ENCODE measurements at regions not wholly inside any gene's neighbourhood (a gene's known extent, or its start where the extent isn't known, plus 50 kb on each side); places are given as distances from the start of the nearest gene placed in this dataset.

DNA sequence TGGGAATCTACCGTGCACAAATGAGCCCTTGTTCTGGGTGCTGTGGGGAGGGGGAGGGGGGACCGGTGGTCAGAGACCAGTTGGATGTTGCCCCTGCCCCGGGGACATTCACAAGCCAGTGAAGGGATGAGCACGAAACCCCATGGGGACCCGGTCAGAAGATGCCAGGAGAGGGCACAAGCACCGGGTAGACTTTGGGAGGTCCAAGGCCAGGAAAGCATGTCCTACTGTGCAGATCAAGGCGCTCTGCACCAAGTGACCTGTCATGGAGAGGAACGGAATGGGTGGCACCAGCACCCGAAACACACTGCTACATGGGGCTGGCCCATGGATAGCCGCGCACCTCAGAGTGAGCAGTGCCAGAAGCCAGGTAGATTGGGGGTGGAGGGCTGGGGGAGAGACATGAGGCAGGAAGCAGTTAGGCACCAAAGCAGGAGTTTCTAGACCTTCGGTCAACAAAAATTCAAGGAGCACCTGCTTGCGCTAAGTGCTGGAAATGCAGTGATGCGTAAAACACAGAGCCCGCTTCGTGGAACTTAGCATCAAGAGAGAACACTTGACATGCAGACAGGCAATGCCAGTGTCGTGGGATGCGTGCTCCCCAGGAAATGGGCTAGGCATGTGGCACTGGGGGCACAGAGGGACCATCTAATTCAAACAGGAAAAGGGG lies 99.1 kb downstream of the CPN2 start:
- Histone ChIP-seq H3K4me1 (ENCODE audit: control insufficient read depth, low read depth, low read length) (no peaks in the 10 kb centered on the region), H3K9ac (ENCODE audit: low read length) (no peak overlapping the region), H3K27me3 (ENCODE audit: control insufficient read depth, insufficient read depth, low read length) (no peaks in the 10 kb centered on the region), H3K9me3 (ENCODE audit: control insufficient read depth, low read depth, low read length) (no peaks in the 10 kb centered on the region), H3K4me3 (ENCODE audit: low read length) (no peak overlapping the region), H3K36me3 (ENCODE audit: control insufficient read depth, low read depth, low read length) (no peaks in the 10 kb centered on the region), H3K27ac (ENCODE audit: low read length) (no peak overlapping the region)

DNA sequence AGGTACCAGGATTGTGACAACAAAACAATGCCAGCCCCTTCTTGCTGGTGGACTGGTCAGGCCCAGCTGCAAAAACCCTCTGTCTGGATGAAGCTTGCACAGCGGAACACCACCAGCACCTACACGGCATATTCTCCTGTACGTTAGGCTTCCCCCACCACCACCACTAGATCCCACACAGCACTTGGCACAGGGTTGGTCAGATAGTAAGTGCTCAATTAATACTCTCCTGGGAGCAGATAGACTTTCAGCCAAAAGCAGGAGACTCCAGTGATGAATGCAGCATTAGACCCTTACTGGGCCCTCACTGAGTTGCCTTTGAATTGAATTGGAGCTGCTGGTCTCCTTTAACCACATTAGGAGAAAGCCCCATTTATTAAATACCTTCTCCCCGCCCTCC lies 97.9 kb downstream of the CPN2 start:
- no peaks in the 10 kb centered on the region for H3K27me3 ChIP-seq (ENCODE audit: control insufficient read depth, insufficient read depth, low read length)
- H3K4me1 ChIP-seq (ENCODE audit: control insufficient read depth, low read depth, low read length), result no peaks in the 10 kb centered on the region
- peaks cover 2% of the 10 kb centered on the region for H3K9me3 ChIP-seq (ENCODE audit: control insufficient read depth, low read depth, low read length)
- no peak overlapping the region for H3K9ac ChIP-seq (ENCODE audit: low read length)
- no peak overlapping the region for H3K4me3 ChIP-seq (ENCODE audit: low read length)
- no peaks in the 10 kb centered on the region for H3K36me3 ChIP-seq (ENCODE audit: control insufficient read depth, low read depth, low read length)
- no peak overlapping the region for H3K27ac ChIP-seq (ENCODE audit: low read length)

DNA sequence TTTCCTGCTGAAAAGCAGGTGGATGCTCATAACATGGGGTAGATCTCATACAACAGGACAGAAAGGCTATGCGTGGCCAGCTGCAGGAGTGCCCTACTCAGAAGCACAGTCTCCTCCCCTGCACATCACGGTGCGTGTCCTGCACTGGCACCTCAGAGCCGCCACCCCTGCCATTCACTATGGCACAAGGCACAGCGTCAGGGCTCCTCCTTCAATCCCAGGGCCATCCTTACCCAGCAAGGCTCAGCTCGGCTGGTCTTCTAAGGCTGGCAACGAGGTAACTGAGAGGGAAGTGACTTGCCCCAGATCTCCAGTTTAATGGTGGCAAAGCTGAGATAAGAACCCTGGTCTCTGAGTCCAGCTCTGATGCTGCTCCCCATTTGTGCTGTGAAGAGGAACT lies 97.1 kb downstream of the CPN2 start:
- H3K9ac ChIP-seq (ENCODE audit: low read length), result no peak overlapping the region
- H3K27me3 ChIP-seq (ENCODE audit: control insufficient read depth, insufficient read depth, low read length), result no peaks in the 10 kb centered on the region
- H3K4me3 ChIP-seq (ENCODE audit: low read length), result no peak overlapping the region
- H3K27ac ChIP-seq (ENCODE audit: low read length), result no peak overlapping the region
- H3K36me3 ChIP-seq (ENCODE audit: control insufficient read depth, low read depth, low read length), result no peaks in the 10 kb centered on the region
- peaks cover 5% of the 10 kb centered on the region for H3K9me3 ChIP-seq (ENCODE audit: control insufficient read depth, low read depth, low read length)
- H3K4me1 ChIP-seq (ENCODE audit: control insufficient read depth, low read depth, low read length), result no peaks in the 10 kb centered on the region

DNA sequence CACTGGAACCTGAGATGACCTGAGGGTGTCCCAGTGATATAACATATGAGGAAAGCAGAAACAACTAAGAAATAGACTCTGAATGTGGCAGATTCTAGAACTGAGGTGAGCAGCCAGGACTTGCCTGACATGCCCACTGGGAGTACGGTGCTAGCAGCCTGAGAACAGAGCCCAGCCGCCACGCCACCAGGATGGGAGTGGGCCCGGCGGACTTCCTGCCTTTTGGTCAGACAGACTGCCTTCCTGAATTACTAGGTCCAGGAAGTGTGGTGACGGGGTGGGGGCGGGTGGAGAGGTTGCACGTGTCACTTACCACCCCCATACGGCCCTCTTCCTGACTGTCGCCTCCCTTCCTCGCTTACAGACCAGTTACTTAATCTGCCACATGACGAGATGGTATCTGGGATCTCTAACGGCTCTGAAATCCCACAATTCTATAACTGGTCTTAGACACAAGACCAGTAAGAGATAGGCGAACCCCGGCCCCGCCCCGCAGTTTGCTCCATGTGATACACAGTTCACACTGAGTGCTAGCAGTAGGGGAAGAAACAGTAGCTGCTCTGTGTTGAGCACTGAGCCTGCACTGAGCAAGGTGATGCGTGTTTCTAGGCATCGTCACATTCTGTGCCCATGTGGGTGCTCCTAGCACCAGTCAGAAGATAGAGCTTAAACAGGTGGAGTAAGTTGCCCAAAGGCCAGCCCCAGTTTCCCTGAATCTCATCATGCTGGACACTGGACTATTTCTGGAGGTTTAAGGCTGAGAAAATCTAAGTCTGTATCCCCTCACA lies 95.7 kb downstream of the CPN2 start:
- H3K4me3 ChIP-seq (ENCODE audit: low read length), result no peak overlapping the region
- H3K9me3 ChIP-seq (ENCODE audit: control insufficient read depth, low read depth, low read length), result peaks cover 5% of the 10 kb centered on the region
- no peak overlapping the region for H3K27ac ChIP-seq (ENCODE audit: low read length)
- H3K27me3 ChIP-seq (ENCODE audit: control insufficient read depth, insufficient read depth, low read length), result no peaks in the 10 kb centered on the region
- H3K4me1 ChIP-seq (ENCODE audit: control insufficient read depth, low read depth, low read length), result no peaks in the 10 kb centered on the region
- no peaks in the 10 kb centered on the region for H3K36me3 ChIP-seq (ENCODE audit: control insufficient read depth, low read depth, low read length)
- H3K9ac ChIP-seq (ENCODE audit: low read length), result no peak overlapping the region

DNA sequence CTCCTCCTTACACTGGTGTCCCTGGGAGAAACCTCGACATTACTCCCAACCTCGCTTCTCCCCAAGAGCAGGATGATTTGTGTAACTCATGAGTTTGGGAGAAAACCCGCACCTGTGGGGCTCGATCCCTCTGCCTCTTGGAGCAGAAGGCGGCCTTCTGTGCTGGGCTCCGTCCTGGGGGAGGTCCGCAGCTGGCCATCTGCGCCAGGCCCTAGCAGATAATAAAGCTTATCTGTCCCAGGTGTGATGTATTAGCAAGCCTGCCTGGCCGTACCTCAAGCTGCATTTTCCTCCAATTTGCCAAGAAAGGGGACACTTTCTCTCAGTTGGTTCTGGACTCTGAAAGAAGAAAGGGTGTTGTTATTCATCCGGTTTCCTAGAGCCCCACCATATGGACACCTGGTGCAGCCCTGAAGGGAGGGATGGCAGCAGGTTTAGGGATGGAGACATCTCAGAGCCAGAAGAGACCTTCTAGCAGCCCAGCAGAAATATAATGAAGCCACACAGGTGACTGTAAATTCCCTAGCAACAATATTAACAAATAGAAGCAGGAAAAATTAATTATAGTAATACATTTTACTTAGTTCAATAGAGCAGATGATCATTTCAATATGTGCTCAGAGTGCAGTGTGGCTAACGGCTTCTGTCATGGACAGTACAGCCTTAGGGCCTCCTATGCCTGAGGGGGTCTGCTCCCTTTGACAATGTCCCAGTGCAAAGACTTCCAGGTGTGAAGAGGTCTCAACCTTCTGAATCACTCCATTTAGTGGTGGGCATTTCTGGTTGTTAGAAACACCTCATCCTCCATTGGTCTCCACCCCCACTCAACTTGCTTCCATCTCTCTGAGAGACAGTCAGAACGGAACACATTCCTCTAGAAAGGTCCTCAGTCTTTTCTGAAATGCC lies 94.8 kb downstream of the CPN2 start:
- Histone ChIP-seq H3K36me3 (ENCODE audit: control insufficient read depth, low read depth, low read length) (no peaks in the 10 kb centered on the region), H3K27ac (ENCODE audit: low read length) (no peak overlapping the region), H3K9ac (ENCODE audit: low read length) (no peak overlapping the region), H3K4me3 (ENCODE audit: low read length) (no peak overlapping the region), H3K4me1 (ENCODE audit: control insufficient read depth, low read depth, low read length) (no peaks in the 10 kb centered on the region), H3K9me3 (ENCODE audit: control insufficient read depth, low read depth, low read length) (peaks cover 5% of the 10 kb centered on the region), H3K27me3 (ENCODE audit: control insufficient read depth, insufficient read depth, low read length) (no peaks in the 10 kb centered on the region)

GRCh38 chr3:194257151-194257621 lies 93.9 kb downstream of the CPN2 start:
- Histone ChIP-seq H3K4me1 (ENCODE audit: control insufficient read depth, low read depth, low read length) (no peaks in the 10 kb centered on the region), H3K27ac (ENCODE audit: low read length) (no peak overlapping the region), H3K9ac (ENCODE audit: low read length) (no peak overlapping the region)

GRCh38 chr3:194257916-194258668 lies 93.0 kb downstream of the CPN2 start:
- no peak overlapping the region for H3K4me3 ChIP-seq (ENCODE audit: low read length)

More at GRCh38 chr3:194257151-194257621, 93.9 kb downstream of the CPN2 start:
- Histone ChIP-seq H3K36me3 (ENCODE audit: control insufficient read depth, low read depth, low read length) (no peaks in the 10 kb centered on the region), H3K4me3 (ENCODE audit: low read length) (no peak overlapping the region), H3K9me3 (ENCODE audit: control insufficient read depth, low read depth, low read length) (peaks cover 5% of the 10 kb centered on the region), H3K27me3 (ENCODE audit: control insufficient read depth, insufficient read depth, low read length) (no peaks in the 10 kb centered on the region)

DNA sequence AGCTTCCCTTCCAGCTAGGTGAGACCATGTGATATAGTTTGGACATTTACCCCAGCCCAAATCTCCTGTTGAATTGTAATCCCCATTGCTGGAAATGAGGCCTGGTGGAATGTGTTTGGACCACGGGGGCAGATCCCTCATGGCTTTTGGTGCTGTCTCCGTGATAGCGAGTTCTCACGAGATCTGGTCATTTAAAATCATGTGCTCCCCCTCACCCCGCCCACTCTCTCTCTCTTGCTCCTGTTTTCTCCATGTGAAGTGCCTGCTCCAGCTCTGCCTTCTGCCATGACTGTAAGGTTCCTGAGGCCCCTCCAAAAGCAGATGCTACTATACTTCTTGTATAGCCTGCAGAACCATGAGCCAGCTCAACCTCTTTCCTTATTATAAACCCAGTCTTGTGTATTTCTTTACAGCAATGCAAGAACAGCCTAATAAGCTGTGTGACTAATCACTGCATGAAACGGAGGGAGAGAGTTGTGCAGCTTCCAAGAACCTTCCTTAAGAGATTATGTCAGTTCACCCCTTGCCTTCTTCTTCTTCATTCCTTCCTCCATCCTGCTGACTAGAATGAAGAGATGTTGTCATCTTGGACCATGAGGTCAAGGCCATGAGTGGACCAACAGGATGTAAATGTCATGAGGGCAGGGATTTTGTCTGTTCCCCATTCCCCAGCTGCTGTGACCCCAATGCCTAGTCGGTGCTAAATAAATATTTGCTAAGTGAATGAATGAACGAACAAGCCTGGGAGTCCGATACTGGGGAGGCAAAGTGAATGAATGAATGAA lies 91.0 kb downstream of the CPN2 start:
- H3K36me3 ChIP-seq (ENCODE audit: control insufficient read depth, low read depth, low read length), result no peaks in the 10 kb centered on the region
- H3K9me3 ChIP-seq (ENCODE audit: control insufficient read depth, low read depth, low read length), result peaks cover 5% of the 10 kb centered on the region
- H3K27ac ChIP-seq (ENCODE audit: low read length), result no peak overlapping the region
- no peak overlapping the region for H3K4me3 ChIP-seq (ENCODE audit: low read length)
- no peak overlapping the region for H3K9ac ChIP-seq (ENCODE audit: low read length)
- H3K27me3 ChIP-seq (ENCODE audit: control insufficient read depth, insufficient read depth, low read length), result no peaks in the 10 kb centered on the region
- no peaks in the 10 kb centered on the region for H3K4me1 ChIP-seq (ENCODE audit: control insufficient read depth, low read depth, low read length)

More at GRCh38 chr3:194257916-194258668, 93.0 kb downstream of the CPN2 start:
- H3K36me3 ChIP-seq (ENCODE audit: control insufficient read depth, low read depth, low read length), result no peaks in the 10 kb centered on the region
- H3K27me3 ChIP-seq (ENCODE audit: control insufficient read depth, insufficient read depth, low read length), result no peaks in the 10 kb centered on the region
- no peak overlapping the region for H3K27ac ChIP-seq (ENCODE audit: low read length)
- H3K4me1 ChIP-seq (ENCODE audit: control insufficient read depth, low read depth, low read length), result no peaks in the 10 kb centered on the region
- H3K9me3 ChIP-seq (ENCODE audit: control insufficient read depth, low read depth, low read length), result peaks cover 5% of the 10 kb centered on the region
- H3K9ac ChIP-seq (ENCODE audit: low read length), result no peak overlapping the region

- H3K4me3 ChIP-seq (ENCODE audit: low read length), result no peak overlapping the region
- no peak overlapping the region for H3K9ac ChIP-seq (ENCODE audit: low read length)
- H3K27me3 ChIP-seq (ENCODE audit: control insufficient read depth, insufficient read depth, low read length), result no peaks in the 10 kb centered on the region
- no peaks in the 10 kb centered on the region for H3K36me3 ChIP-seq (ENCODE audit: control insufficient read depth, low read depth, low read length)
- no peak overlapping the region for H3K27ac ChIP-seq (ENCODE audit: low read length)
- H3K4me1 ChIP-seq (ENCODE audit: control insufficient read depth, low read depth, low read length), result no peaks in the 10 kb centered on the region
- H3K9me3 ChIP-seq (ENCODE audit: control insufficient read depth, low read depth, low read length), result peaks cover 5% of the 10 kb centered on the region
These were observed 89.5 kb downstream of the CPN2 start for GRCh38 chr3:194261581-194262063.

DNA sequence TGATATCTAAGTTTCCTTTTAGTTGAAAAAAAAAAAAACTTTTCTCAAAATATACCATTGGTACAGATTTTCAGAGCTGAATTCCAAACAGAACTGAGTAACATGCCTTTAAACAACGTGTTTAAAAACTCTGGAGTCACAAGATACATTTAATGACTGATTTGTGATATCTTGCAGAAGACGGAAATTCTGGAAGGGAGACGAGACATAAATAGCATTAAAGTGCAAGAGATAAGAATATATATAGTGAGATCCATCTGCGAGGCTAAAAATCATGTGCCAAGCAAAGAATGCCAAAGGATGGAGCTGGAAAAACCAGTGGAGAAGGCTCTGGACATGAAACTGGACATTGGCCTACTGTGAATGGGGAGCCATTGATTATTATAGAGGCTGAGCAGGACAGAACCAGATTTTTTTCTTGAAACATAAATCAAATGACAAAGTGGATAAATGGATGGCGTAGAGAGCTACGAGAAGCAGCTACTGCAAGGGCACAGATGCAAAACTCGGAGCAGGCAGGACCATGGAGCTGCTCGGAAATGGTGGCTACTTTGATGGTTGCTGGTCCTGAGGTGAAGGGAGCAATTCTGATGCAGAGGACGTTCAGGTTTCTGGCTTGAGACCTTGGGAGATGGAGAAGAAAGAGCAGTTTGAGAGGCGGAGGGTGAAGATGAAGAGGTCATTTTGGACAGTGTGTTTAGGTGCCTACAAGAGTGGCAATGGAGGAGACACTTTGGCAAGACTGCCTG lies 88.8 kb downstream of the CPN2 start:
- H3K36me3 ChIP-seq (ENCODE audit: control insufficient read depth, low read depth, low read length), result no peaks in the 10 kb centered on the region
- peaks cover 5% of the 10 kb centered on the region for H3K9me3 ChIP-seq (ENCODE audit: control insufficient read depth, low read depth, low read length)
- H3K4me3 ChIP-seq (ENCODE audit: low read length), result no peak overlapping the region
- H3K27me3 ChIP-seq (ENCODE audit: control insufficient read depth, insufficient read depth, low read length), result no peaks in the 10 kb centered on the region
- H3K27ac ChIP-seq (ENCODE audit: low read length), result no peak overlapping the region
- H3K9ac ChIP-seq (ENCODE audit: low read length), result no peak overlapping the region
- H3K4me1 ChIP-seq (ENCODE audit: control insufficient read depth, low read depth, low read length), result no peaks in the 10 kb centered on the region

Data from iPS-18a (cell line).